Fibroblast of peridontal ligament (primary cell): ENCODE measurements at regions not wholly inside any gene's neighbourhood (a gene's known extent, or its start where the extent isn't known, plus 50 kb on each side); places are given as distances from the start of the nearest gene placed in this dataset.
"Not testable (repeated sequence)": the region's sequence is repeated elsewhere in the genome, so short reads cannot be mapped to it uniquely, and the experiment has no call there.

Source experiments
- DNase-seq: peaks from one replicate; pipeline ENCODE4 v3.0.0-alpha.2; 2010; ENCODE audit errors: extremely low read depth

- DNase-seq = not testable (repeated sequence)
These were observed 181.4 kb downstream of the TEX29 start for GRCh38 chr13:111501596-111502535.

- DNase-seq = no peak
These were observed 182.5 kb downstream of the TEX29 start for GRCh38 chr13:111502957-111503356.

DNA sequence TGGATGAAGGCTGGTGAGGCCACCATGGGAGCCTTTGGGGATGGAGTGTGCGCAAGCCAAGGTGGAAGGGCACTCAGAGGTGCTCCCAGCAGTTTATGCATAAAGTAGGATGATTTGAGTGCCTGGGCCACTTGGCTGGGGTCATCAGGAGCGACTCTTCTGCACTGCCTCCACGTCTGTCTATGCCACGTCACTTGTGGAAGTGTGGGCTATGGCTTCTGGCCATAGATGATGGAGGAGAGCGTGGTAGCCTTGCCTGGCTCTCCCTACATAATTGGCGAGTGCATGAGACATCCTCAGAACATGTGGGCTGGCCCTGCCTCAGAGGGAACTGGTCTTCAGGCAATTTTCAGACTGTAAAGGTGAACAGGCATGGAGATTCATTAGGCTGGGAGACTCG is 182.9 kb downstream of the TEX29 start:
- DNase-seq = no peak

DNA sequence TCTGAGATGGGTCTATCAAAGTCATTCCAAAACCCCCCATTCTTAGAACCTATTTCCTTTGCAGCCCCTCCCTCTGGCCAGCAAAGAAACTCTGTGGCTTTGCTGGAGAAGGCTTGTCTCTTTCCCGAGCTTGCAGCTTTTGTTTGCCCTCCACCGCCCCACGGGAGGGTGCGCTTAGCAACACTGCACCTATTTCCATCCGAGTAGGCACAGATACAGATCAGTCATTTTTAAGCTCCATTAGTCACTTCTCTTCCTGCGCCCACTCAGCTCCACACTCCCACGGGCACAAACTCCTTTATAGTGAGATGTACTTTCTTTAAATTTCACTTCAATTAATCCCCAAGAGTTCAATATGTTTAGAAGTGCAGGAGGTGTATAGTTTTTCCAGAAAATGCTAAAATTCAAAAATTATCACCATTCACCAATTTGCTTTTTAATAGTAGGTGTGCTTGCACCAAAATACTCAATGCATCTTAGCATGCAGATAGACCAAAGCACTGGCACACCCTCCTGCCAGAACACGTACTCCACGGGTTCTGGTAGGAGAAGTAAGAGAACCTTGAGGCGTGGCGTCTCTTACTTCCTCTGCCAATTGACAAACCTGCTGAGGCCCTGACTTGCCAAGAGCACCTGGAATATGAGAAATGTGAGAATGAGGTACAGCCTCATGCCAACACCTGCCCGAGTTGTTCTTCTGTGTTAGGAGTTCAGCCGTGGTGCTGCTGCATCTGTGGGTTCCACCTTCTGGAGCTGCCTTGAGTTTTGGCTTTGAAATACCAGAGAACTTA is 183.7 kb downstream of the TEX29 start:
- DNase-seq = no peak

DNA sequence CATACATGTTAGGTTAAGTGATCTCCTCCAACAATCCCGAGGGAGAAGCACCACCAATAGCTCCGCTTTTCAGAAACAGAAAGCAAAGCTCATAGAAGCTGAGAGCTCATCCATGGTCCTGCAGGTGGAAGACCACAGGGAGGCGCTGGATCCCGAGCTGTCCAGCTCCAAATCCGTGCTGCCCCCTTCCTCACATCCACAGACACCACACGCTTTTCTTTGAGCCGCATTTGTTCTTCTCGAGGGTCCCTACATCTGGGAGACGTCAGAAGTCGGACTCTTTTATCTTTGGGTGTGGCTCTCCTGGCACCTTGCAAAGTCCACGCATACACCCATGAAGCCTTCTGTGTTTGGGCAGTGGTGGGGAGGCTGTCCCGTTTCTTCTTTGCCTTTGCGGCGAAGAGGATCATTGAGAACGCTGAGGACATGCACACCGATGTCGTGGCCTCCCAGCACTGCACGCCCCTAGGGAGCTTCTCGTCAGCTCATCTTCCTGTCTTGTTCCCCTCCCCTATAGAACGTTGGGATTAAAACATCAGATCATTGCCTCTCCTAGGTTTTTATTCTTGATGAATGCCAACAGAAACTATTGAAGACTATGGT is 184.8 kb downstream of the TEX29 start:
- no peak for DNase-seq

DNA sequence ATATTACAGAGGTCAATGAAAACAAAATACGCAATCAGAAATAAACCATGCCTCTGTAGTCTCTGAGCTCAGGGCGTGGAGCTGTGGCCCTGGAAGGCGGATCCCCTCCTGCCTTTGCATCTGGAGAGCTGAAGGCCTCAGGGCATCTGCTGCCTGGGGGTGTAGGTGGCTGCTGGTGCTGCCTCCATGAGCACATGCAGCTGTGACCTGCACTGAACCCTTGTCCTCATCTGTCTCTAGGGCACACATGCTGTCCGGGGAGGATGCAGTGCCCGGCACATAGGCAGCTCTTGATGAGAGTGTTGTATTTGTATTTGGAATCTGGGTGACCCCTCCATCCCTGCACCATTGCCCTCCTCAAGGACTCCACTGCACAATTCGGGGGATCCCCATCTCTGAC is 185.7 kb downstream of the TEX29 start:
- no peak for DNase-seq

DNA sequence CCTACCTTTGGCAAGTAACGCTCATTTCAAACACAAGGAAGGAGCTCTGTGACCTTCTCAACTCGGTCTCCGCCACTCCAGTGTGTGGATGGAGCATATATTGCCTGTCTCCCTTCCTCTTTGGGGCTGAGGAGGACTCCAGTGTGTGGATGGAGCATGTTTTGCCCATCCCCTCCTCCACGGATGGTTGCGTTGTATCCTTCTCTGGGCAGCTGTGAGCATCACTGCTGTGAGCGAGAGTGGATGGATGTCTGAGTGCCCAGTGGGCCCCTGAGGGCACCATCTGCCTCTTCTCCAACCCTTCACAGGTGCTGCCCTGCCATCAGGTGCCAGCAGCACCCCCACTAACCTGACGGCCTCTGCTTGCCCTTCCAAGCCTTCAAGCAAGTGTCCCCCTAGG is 186.2 kb downstream of the TEX29 start:
- DNase-seq = no peak

DNA sequence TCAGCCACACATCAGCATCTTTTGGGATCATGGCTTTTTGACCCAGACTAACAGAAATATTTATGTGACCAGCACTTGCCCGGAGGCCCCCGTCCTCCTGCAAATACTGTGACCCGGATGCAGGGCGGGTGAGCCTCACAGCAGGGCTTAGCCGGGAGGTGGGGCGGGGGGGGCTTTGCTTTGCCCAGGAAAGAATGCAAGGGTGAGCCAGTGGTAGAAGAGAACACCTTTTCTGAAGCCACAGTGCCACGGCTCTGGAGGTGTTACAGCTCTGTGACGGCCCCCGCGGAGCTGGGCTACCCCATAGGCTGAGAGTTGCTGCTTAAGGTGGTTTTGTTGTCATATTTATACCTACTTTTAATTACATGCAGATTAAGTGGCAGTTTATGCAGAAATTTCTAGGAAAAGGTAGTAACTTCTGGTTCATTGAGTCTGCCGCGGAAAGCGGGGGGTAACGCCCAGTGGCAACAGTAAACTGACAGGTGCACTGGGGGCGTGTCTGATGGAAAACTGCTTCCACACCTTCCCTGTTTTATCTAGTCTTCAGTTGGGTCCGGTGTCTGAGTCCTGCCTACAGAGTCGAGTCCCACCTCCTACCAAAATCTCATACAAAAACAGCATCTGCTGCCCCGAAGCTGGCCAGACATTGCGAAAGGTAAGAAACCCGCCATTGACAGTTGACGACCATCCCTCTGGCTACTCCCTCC is 187.9 kb downstream of the TEX29 start:
- no peak for DNase-seq

GRCh38 chr13:111508902-111509509 is 188.6 kb downstream of the TEX29 start:
- no peak for DNase-seq

DNA sequence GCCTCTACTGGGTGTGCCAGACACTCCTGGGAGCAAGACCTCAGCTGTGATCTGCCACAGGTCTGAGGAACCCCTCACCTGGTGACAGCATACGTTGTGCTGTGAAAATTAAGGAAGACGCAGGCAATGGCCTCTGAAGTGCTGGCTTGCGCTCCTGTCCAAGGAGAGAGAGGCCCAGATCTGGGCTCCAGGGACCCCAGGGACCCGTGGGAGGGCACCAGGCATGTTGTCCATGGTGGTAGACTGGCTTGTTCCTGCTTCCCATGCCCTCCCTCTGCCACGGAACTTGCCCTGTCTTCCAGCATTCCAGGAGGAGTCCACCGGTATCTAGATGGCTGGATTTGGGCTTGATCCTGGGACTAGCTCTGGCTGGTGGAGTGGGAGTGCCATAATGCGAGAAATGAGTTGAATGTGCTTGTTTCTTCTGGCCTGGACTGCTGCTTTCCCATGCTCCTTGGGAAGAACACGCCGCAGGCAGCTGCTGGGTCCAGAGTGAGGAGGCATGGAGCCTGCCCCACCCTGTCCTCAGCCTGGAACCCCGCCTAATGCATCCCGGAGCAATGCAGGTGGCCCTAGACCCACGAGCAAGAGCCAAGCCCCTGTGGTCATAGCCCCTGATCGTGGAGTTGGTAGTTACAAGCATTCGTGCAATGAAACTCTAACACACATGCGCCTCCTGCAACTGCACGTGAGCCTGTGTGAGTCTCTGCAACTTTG is 190.2 kb downstream of the TEX29 start:
- no peak for DNase-seq

DNA sequence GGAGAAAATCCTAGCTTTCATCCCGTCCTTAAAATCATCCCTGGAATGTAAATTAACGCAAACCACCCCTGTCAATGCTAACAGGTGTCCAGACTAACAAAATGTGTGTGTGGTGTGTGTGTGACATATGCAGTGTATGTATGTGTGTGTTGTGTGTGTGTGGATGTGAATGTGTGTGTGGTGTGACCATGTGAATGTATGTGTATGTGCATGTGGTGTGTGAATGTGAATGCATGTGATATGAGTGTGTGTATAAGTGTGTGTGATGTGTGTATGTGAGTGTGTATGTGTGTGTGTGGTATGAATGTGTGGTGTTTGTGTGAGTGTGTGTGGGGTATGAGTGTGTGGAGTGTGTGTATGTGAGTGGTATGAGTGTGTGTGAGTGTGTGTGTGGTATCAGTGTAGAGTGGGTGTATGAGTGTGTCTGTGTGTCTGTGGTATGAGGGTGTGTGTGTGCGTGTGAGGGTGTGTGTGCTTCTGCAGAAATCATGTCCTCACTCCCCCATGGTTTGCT is 190.8 kb downstream of the TEX29 start:
- DNase-seq = no peak

- no peak for DNase-seq
These were observed 191.5 kb downstream of the TEX29 start for GRCh38 chr13:111511805-111512504.

DNA sequence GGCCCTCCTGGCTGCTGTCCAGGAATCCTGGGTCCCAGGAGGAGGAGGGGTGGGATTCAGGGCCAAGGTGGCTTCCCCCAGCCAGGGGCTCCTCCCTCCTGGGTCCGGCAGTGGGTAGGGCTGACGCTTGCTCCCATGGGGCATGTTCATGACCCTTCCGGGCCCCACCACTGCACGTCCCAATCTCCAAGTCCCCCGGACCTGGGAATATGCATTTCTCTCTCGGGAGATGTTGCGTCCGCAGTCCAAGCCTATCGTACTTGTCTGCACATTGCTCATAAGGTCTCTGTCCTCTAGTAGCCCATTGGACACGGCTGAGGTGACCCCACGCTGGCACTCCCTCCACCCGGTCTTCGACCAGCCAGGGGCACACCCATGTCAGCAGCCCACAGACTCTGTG is 192.3 kb downstream of the TEX29 start:
- no peak for DNase-seq

DNA sequence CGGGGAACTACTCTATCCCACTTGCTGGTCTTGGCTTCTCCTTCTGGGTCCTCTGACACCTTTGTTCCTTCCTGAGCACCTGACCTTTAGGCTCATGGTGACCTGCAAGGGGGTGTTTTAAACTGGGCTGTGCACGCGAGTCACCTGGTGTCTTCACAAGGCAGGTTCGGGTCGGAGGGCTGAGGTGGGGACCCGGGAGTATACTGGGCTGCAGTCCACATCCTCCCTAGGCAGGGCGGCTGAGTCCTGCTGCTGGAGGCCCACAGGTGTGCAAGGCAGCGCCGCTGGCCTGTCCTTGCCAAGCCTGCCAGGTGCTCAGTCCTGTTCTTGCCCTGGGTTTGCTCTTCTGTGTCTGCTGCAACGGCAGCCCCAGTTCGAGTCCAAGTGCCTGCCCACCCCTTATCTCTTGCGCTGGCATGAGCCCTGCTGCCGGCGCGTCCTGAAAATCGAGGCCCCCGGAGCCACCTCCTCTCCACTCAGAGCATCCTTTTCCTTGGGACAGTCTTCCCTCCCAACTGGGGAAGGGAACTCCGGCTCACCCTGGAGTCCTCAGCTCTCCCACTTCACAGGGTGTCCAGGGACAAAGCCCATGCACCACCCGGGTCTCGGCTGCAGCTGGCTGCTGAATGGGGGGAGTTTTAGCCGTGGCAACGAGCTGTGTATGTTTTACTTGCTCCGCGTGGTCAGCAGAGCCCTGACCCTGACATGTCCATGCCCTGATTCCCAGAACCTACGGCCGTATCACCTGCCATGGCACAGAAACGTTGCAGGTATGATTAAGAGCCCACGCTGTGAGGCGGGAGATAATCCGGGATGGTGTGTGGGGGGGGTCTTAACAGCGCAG is 193.5 kb downstream of the TEX29 start:
- no peak for DNase-seq

DNA sequence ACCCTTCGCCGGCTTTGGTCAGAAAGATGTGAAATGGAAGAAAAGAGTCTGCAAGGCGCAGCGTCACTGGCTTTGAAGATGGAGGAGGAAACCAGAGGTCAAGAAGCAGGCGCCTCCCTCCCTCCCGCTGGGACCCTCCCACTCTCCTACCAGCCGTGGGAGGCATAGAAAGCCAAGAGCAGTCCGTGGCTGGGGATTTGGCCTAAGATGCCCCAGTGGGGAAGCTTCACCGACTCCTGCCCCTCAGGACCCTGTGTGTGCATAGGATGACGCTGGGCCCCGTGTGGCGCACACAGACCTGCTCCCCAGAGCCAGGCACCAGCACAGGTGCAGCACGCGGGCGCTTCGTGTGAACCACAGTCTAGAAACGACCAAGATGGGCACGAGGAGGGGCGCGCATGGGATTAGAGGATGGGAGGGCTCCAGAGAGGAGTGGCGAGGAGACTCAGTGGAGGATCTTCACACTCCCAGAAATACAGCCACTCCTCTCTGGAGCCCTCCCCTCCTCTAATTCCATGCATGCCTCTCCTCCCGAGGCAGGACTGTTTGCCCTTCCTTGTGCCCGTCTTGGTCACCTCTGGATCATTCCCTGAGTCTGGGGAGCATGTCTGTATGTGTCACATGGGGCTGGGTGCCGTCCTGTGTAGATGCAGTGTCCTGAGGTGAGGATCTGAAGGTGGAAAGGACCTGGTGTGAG is 194.3 kb downstream of the TEX29 start:
- no peak for DNase-seq

DNA sequence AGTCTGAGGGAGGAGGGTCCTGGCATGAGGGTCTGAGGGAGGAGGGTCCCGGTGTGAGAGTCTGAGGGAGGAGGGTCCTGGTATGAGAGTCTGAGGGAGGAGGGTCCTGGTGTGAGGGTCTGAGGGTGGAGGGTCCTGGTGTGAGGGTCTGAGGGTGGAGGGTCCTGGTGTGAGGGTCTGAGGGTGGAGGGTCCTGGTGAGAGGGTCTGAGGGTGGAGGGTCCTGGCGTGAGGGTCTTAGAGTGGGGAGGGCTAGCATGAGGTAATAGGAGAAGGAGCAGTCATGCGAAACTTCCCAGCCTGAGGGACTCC is 194.8 kb downstream of the TEX29 start:
- no peak for DNase-seq

GRCh38 chr13:111515635-111516034 is 195.2 kb downstream of the TEX29 start:
- no peak for DNase-seq
